ENCODE measurements at regions not wholly inside any gene's neighbourhood (a gene's known extent, or its start where the extent isn't known, plus 50 kb on each side); places are given as distances from the start of the nearest gene placed in this dataset.

- H3K79me2 ChIP-seq (ENCODE audit: control insufficient read depth, low read length): no peaks in the 10 kb centered on the region
- no peak overlapping the region for H3K4me2 ChIP-seq (ENCODE audit: low read length)
- no peaks in the 10 kb centered on the region for H3K4me1 ChIP-seq (ENCODE audit: control insufficient read depth, low read length)
- no peaks in the 10 kb centered on the region for H3K27me3 ChIP-seq (ENCODE audit: control insufficient read depth, low read length)
- H3K9me2 ChIP-seq (replicated peaks; ENCODE audit: control insufficient read depth, low read length): no peaks in the 10 kb centered on the region
- no peak overlapping the region for H3K27ac ChIP-seq (ENCODE audit: low read depth, low read length)
- H3K9me3 ChIP-seq (ENCODE audit: control insufficient read depth, insufficient read depth, low read length): 0 out of 2 replicates have a peak, but pooled peaks cover 4% of the 10 kb centered on the region
- no peaks in the 10 kb centered on the region for H3K36me3 ChIP-seq (ENCODE audit: control insufficient read depth, low read length)
- TF ChIP-seq CTCF (IDR thresholded peaks at IDR 0.05; ENCODE audit: low read depth, low read length, poor library complexity, severe bottlenecking) (no peak), EZH2phosphoT487 (IDR thresholded peaks at IDR 0.05; ENCODE audit: borderline replicate concordance, low read length) (no peak)
- H3F3A ChIP-seq (ENCODE audit: control insufficient read depth, insufficient read depth): no peaks in the 10 kb centered on the region
- H4K20me1 ChIP-seq (ENCODE audit: control insufficient read depth, insufficient read depth, low read depth, low read length): no peaks in the 10 kb centered on the region
- no peak overlapping the region for H3K4me3 ChIP-seq (ENCODE audit: low read length)
Measured at GRCh38 chr7:12053561-12053960, 157.5 kb upstream of the TMEM106B start.

GRCh38 chr7:12054830-12055229 is 156.3 kb upstream of the TMEM106B start:
- Histone ChIP-seq H3K79me2 (ENCODE audit: control insufficient read depth, low read length) (no peaks in the 10 kb centered on the region), H3K27me3 (ENCODE audit: control insufficient read depth, low read length) (no peaks in the 10 kb centered on the region), H3K4me2 (ENCODE audit: low read length) (no peak overlapping the region), H3K9me3 (ENCODE audit: control insufficient read depth, insufficient read depth, low read length) (0 out of 2 replicates have a peak, but pooled peaks cover 4% of the 10 kb centered on the region), H3K36me3 (ENCODE audit: control insufficient read depth, low read length) (no peaks in the 10 kb centered on the region), H3K9me2 (replicated peaks; ENCODE audit: control insufficient read depth, low read length) (no peaks in the 10 kb centered on the region), H3F3A (ENCODE audit: control insufficient read depth, insufficient read depth) (no peaks in the 10 kb centered on the region), H3K4me1 (ENCODE audit: control insufficient read depth, low read length) (no peaks in the 10 kb centered on the region), H4K20me1 (ENCODE audit: control insufficient read depth, insufficient read depth, low read depth, low read length) (no peaks in the 10 kb centered on the region), H3K4me3 (ENCODE audit: low read length) (no peak overlapping the region), H3K27ac (ENCODE audit: low read depth, low read length) (no peak overlapping the region)
- no peak for TF ChIP-seq CTCF (IDR thresholded peaks at IDR 0.05; ENCODE audit: low read depth, low read length, poor library complexity, severe bottlenecking)
- no peak for TF ChIP-seq EZH2phosphoT487 (IDR thresholded peaks at IDR 0.05; ENCODE audit: borderline replicate concordance, low read length)

- no peak overlapping the region for H3K27ac ChIP-seq (ENCODE audit: low read depth, low read length)
- no peaks in the 10 kb centered on the region for H3K27me3 ChIP-seq (ENCODE audit: control insufficient read depth, low read length)
- no peaks in the 10 kb centered on the region for H3K36me3 ChIP-seq (ENCODE audit: control insufficient read depth, low read length)
- no peaks in the 10 kb centered on the region for H3K4me1 ChIP-seq (ENCODE audit: control insufficient read depth, low read length)
- no peak overlapping the region for H3K4me2 ChIP-seq (ENCODE audit: low read length)
- H3K4me3 ChIP-seq (ENCODE audit: low read length): no peak overlapping the region
- H4K20me1 ChIP-seq (ENCODE audit: control insufficient read depth, insufficient read depth, low read depth, low read length): no peaks in the 10 kb centered on the region
- TF ChIP-seq CTCF (IDR thresholded peaks at IDR 0.05; ENCODE audit: low read depth, low read length, poor library complexity, severe bottlenecking) (no peak), EZH2phosphoT487 (IDR thresholded peaks at IDR 0.05; ENCODE audit: borderline replicate concordance, low read length) (no peak)
- H3K9me2 ChIP-seq (replicated peaks; ENCODE audit: control insufficient read depth, low read length): no peaks in the 10 kb centered on the region
- no peaks in the 10 kb centered on the region for H3K79me2 ChIP-seq (ENCODE audit: control insufficient read depth, low read length)
- no peaks in the 10 kb centered on the region for H3F3A ChIP-seq (ENCODE audit: control insufficient read depth, insufficient read depth)
- 0 out of 2 replicates have a peak, but pooled peaks cover 4% of the 10 kb centered on the region for H3K9me3 ChIP-seq (ENCODE audit: control insufficient read depth, insufficient read depth, low read length)
Measured at GRCh38 chr7:12056381-12056780, 154.7 kb upstream of the TMEM106B start.
